K562 (cell line): ENCODE measurements at regions not wholly inside any gene's neighbourhood (a gene's known extent, or its start where the extent isn't known, plus 50 kb on each side); places are given as distances from the start of the nearest gene placed in this dataset.

Experiments used
- ATAC-seq: fragments of 200-7000 bp; cut with Tn5 transposase; 3 replicates; pipeline ENCODE4 v1.9.1; 2020; ENCODE audit warnings: moderate library complexity
- BruUV-seq: library from RNA; stranded (reverse); fragments of 400-500 nt; replicated peaks from 2 replicates; lab custom pipeline; 2021; lab: Mats Ljungman, UMichigan
- CTCF ChIA-PET: fragments of 300-600 bp; formaldehyde crosslinking; extraction: SDS; loops from one replicate; lab custom pipeline; 2021; ENCODE audit warnings: low intra/inter-chr PET ratio; lab: Yijun Ruan, JAX
- POLR2A ChIA-PET: fragments of 300-600, 350-650 bp; sonication (Branson Sonifier 250); formaldehyde crosslinking; extraction: SDS; loops from one replicate; lab custom pipeline; 2021; ENCODE audit warnings: antibody characterized with exemption, inconsistent platforms; lab: Yijun Ruan, JAX
- DNase-seq, 4 experiments: peaks; one replicate each; pipeline versions ENCODE4 v3.0.0 to v3.0.0-alpha.2; 2011 to 2018; ENCODE audit warnings: low spot score in 3 of 4, mixed read lengths in 3 of 4; ENCODE audit errors: extremely low read depth in 1 of 4
- FAIRE-seq: peaks from 2 replicates; lab custom pipeline; 2011; peaks lifted over from hg19 to GRCh38; lab: Jason Lieb, UNC
- H2AFZ ChIP-seq: 2 replicates; pipeline ENCODE4 v1.6.0; 2011; ENCODE audit warnings: low read depth, low read length, control low read depth, inconsistent platforms
- H3K27ac ChIP-seq: fragments of 200-600 bp; 3 replicates; pipeline ENCODE4 v1.8.0; 2011; ENCODE audit warnings: low read depth, mild to moderate bottlenecking, control low read depth, inconsistent platforms, low read length, moderate library complexity, mixed read lengths; ENCODE audit errors: extremely low read depth
- H3K27me3 ChIP-seq, 2 experiments: fragments of 300-600 bp in 1 of 2; 2 replicates in 1 of 2; 3 replicates in 1 of 2; pipeline versions ENCODE4 v1.6.0 to v1.8.0; 2011; ENCODE audit warnings: inconsistent platforms in 2 of 2, low read length in 2 of 2, mild to moderate bottlenecking in 1 of 2, mixed read lengths in 1 of 2, moderate library complexity in 1 of 2; ENCODE audit not compliant: control insufficient read depth in 2 of 2, insufficient read depth in 2 of 2
- H3K36me3 ChIP-seq: fragments of 300-600 bp; 3 replicates; pipeline ENCODE4 v1.8.0; 2011; ENCODE audit warnings: mild to moderate bottlenecking, low read length, inconsistent platforms; ENCODE audit not compliant: control insufficient read depth, insufficient read depth
- H3K4me1 ChIP-seq, 2 experiments: fragments of 200-600 bp in 1 of 2; replicated peaks in 1 of 2; 2 replicates in 1 of 2; 3 replicates in 1 of 2; pipeline versions ENCODE4 v1.5.1 to v1.8.0; 2011; ENCODE audit warnings: inconsistent platforms in 2 of 2, low read length in 2 of 2, mild to moderate bottlenecking in 1 of 2, mixed read lengths in 1 of 2, moderate library complexity in 1 of 2; ENCODE audit not compliant: control insufficient read depth in 2 of 2, insufficient read depth in 2 of 2
- H3K4me2 ChIP-seq: 2 replicates; pipeline ENCODE4 v1.6.1; 2011; ENCODE audit warnings: low read length, control low read depth, inconsistent platforms, mixed read lengths; ENCODE audit not compliant: insufficient read depth
- H3K4me3 ChIP-seq: fragments of 200-600 bp; sonication (generic), shearing (Covaris generic); 2 replicates; pipeline ENCODE4 v1.5.1; 2016; ENCODE audit warnings: control low read depth, inconsistent platforms
- H3K79me2 ChIP-seq: fragments of 200-600 bp; 3 replicates; pipeline ENCODE4 v1.8.0; 2011; ENCODE audit warnings: low read length, inconsistent platforms; ENCODE audit not compliant: control insufficient read depth, insufficient read depth
- H3K9ac ChIP-seq, 2 experiments: 2 replicates each; pipeline versions ENCODE4 v1.6.0 to v1.6.1; 2011; ENCODE audit warnings: low read depth in 2 of 2, low read length in 2 of 2, control low read depth in 1 of 2, inconsistent platforms in 1 of 2, mild to moderate bottlenecking in 1 of 2, mixed read lengths in 1 of 2; ENCODE audit not compliant: insufficient read depth in 1 of 2
- H3K9me1 ChIP-seq: one replicate; pipeline ENCODE4 v1.6.0; 2011; ENCODE audit warnings: inconsistent platforms, mild to moderate bottlenecking, low read length, moderate library complexity; ENCODE audit not compliant: control insufficient read depth, insufficient read depth
- H3K9me3 ChIP-seq: replicated peaks from 2 replicates; pipeline ENCODE4 v1.5.1; 2011; ENCODE audit warnings: low read depth, low read length, inconsistent platforms; ENCODE audit not compliant: control insufficient read depth, insufficient read depth
- H4K20me1 ChIP-seq: replicated peaks from 2 replicates; pipeline ENCODE4 v1.6.1; 2011; ENCODE audit warnings: low read length, inconsistent platforms, mixed read lengths; ENCODE audit not compliant: control insufficient read depth, insufficient read depth
- ATF3 ChIP-seq, 2 experiments: fragments of 450-650 bp in 1 of 2; sonication (generic) in 1 of 2; formaldehyde crosslinking in 1 of 2; IDR thresholded peaks in 1 of 2; conservative IDR thresholded peaks in 1 of 2; 2 replicates each; pipeline versions ENCODE4 v1.6.1 to v1.8.1; 2016 to 2023; ENCODE audit warnings: mild to moderate bottlenecking in 2 of 2, moderate library complexity in 2 of 2, inconsistent platforms in 1 of 2, missing genetic modification reagents in 1 of 2
- CBX3 ChIP-seq, 2 experiments: IDR thresholded peaks; 1 replicate in 1 of 2; 2 replicates in 1 of 2; pipeline ENCODE4 v1.6.1; 2012; ENCODE audit warnings: inconsistent platforms in 2 of 2, low read length in 2 of 2, borderline replicate concordance in 1 of 2, control low read depth in 1 of 2
- E2F3 ChIP-seq: fragments of 250-450 bp; sonication (Bioruptor Pico); IDR thresholded peaks from 2 replicates; pipeline ENCODE4 v1.4.0; 2020; ENCODE audit warnings: mild to moderate bottlenecking
- ELK3 ChIP-seq: fragments of 450-650 bp; formaldehyde crosslinking; IDR thresholded peaks from 2 replicates; pipeline ENCODE4 v1.4.0; 2020; ENCODE audit warnings: mild to moderate bottlenecking
- PRMT5 ChIP-seq: sonication (generic); formaldehyde crosslinking; IDR thresholded peaks from 2 replicates; pipeline ENCODE4 v1.5.0; 2020; ENCODE audit warnings: missing genetic modification reagents
- SMARCE1 ChIP-seq: fragments of 450-650 bp; IDR thresholded peaks from 2 replicates; pipeline ENCODE4 v1.7.1; 2016; ENCODE audit warnings: mild to moderate bottlenecking
- SREBF2 ChIP-seq: sonication (generic); formaldehyde crosslinking; IDR thresholded peaks from 2 replicates; pipeline ENCODE4 v1.4.0; 2020; ENCODE audit warnings: mild to moderate bottlenecking, missing genetic modification reagents
- TBL1XR1 ChIP-seq, 2 experiments: IDR thresholded peaks; 2 replicates each; pipeline ENCODE4 v1.6.1; 2012; ENCODE audit warnings: improper control_type of control experiment in 2 of 2, low read length in 2 of 2, mild to moderate bottlenecking in 1 of 2
- ZFPM2 ChIP-seq: fragments of 250-450 bp; sonication (Bioruptor Pico); IDR thresholded peaks from 2 replicates; pipeline ENCODE4 v1.5.1; 2022; ENCODE audit warnings: mild to moderate bottlenecking
- ZFX ChIP-seq: sonication (generic); formaldehyde crosslinking; IDR thresholded peaks from 2 replicates; pipeline ENCODE4 v1.8.0; 2022; ENCODE audit warnings: mild to moderate bottlenecking, missing genetic modification reagents, moderate library complexity
- ZNF239 ChIP-seq: fragments of 250-450 bp; sonication (Bioruptor Pico); IDR thresholded peaks from 2 replicates; pipeline ENCODE4 v1.4.0; 2020; ENCODE audit warnings: mild to moderate bottlenecking
- ZNF431 ChIP-seq: sonication (generic); formaldehyde crosslinking; IDR thresholded peaks from 2 replicates; pipeline ENCODE4 v1.8.0; 2022; ENCODE audit warnings: mild to moderate bottlenecking, missing genetic modification reagents
- ZNF583 ChIP-seq: fragments of 250-450 bp; sonication (Bioruptor Pico); IDR thresholded peaks from 2 replicates; pipeline ENCODE4 v1.4.0; 2020
- ZNF830 ChIP-seq: fragments of 250-450 bp; sonication (Bioruptor Pico); IDR thresholded peaks from 2 replicates; pipeline ENCODE4 v1.5.0; 2021; ENCODE audit warnings: mild to moderate bottlenecking
- WGBS: fragments of 100-300 bp; shearing (Covaris generic); methylation state at CpG from one replicate; pipeline ENCODE4 v1.1.6; 2016; ENCODE audit warnings: low coverage, mixed read lengths; ENCODE audit not compliant: insufficient coverage; ENCODE audit errors: missing lambda C conversion rate; 5-methylcytosine and 5-hydroxymethylcytosine counted together
- in situ Hi-C: fragments of 300-500 bp; cut with MboI; formaldehyde crosslinking; loops from 4 replicates; pipeline ENCODE4 v1.15.0; 2018; ENCODE audit warnings: inconsistent platforms, mixed read lengths
- intact Hi-C: fragments of 100-400 bp; cut with micrococcal nuclease; formaldehyde crosslinking; loops from 2 replicates; pipeline ENCODE4 v1.14.2; 2022

DNA sequence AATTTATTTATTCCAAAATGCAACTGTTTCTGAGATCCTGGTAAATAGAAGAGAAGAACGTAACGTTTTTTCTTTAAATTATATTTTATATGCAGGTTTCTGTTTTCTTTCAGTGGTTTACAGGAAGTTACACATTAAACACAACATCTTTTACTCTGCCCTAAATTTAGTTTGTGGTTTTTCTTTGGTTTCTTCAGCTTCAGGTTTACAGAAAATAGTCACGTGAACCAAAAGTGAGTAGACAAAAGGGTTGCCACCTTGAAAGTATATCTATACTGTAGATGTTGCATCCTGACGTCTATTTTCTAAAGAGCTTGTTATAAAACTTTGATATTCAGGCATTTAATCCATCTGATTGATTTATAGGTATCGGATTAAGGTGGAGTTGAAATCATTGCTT is 1236.6 kb downstream of the MAT2B start:
- DNase-seq (no peak), ATAC-seq (no peak), FAIRE-seq (no peak)
- no peak overlapping the region for H3K9ac ChIP-seq
- CTCF ChIA-PET: no interaction called here
- BruUV-seq: no TSS peak
- in situ Hi-C loops: no loop called here
- H3K4me3 ChIP-seq: no peak overlapping the region
- no peaks in the 10 kb centered on the region for H3K9me3 ChIP-seq
- H3K27me3 ChIP-seq: no peaks in the 10 kb centered on the region
- intact Hi-C loops: no loop called here
- H4K20me1 ChIP-seq: no peaks in the 10 kb centered on the region
- H3K9me1 ChIP-seq: no peaks in the 10 kb centered on the region
- no peak overlapping the region for H2AFZ ChIP-seq
- TF ChIP-seq CBX3 (IDR thresholded peaks at IDR 0.05; ENCODE audit: borderline replicate concordance in 1 of 2, low read length in 2 of 2): no peak
- TF ChIP-seq ZFPM2: no peak
- no peak for TF ChIP-seq ZNF583 (CRISPR knock-in tag)
- TF ChIP-seq ZNF431: no peak
- TF ChIP-seq ELK3 (CRISPR knock-in tag): no peak
- TF ChIP-seq ATF3 (IDR thresholded peaks at IDR 0.05): no peak
- no peak for TF ChIP-seq ATF3 (CRISPR knock-in tag; conservative IDR thresholded peaks at IDR 0.05)
- TF ChIP-seq TBL1XR1 (IDR thresholded peaks at IDR 0.05; ENCODE audit: low read length in 2 of 2): no peak
- TF ChIP-seq E2F3 (CRISPR knock-in tag): no peak
- no peak for TF ChIP-seq ZNF830 (CRISPR knock-in tag)
- no peak for TF ChIP-seq ZNF239 (CRISPR knock-in tag)
- TF ChIP-seq SREBF2 (CRISPR knock-in tag): no peak
- no peak for TF ChIP-seq PRMT5 (CRISPR knock-in tag)
- no peak for TF ChIP-seq SMARCE1
- TF ChIP-seq ZFX (CRISPR knock-in tag): no peak
- no peak overlapping the region for H3K27ac ChIP-seq
- H3K79me2 ChIP-seq: no peaks in the 10 kb centered on the region
- no peak overlapping the region for H3K4me2 ChIP-seq
- no peaks in the 10 kb centered on the region for H3K4me1 ChIP-seq
- POLR2A ChIA-PET: interaction anchor here (0.8 kb wide), 1 partner anchor 216 kb away, joined by 3 read pairs; no protein-coding TSS in a partner anchor
- no peaks in the 10 kb centered on the region for H3K36me3 ChIP-seq
- 3% methylated on average over 5 of the region's 5 CpGs for WGBS
